Endothelial cell (in vitro differentiated cells): ENCODE measurements at regions not wholly inside any gene's neighbourhood (a gene's known extent, or its start where the extent isn't known, plus 50 kb on each side); places are given as distances from the start of the nearest gene placed in this dataset.
"Not testable (repeated sequence)": the region's sequence is repeated elsewhere in the genome, so short reads cannot be mapped to it uniquely, and the experiment has no call there.

ENCODE experiments used
- DNase-seq: peaks from one replicate; pipeline ENCODE4 v3.0.0; 2021; ENCODE audit warnings: low spot score
- H3K27ac Mint-ChIP-seq: one replicate; pipeline ENCODE4 v1.8.0; 2021; ENCODE audit warnings: mixed read lengths, inconsistent platforms; ENCODE audit not compliant: unreplicated experiment
- H3K27me3 Mint-ChIP-seq: one replicate; pipeline ENCODE4 v1.8.0; 2021; ENCODE audit warnings: mild to moderate bottlenecking, moderate library complexity, mixed read lengths, inconsistent platforms; ENCODE audit not compliant: unreplicated experiment
- H3K36me3 Mint-ChIP-seq: one replicate; pipeline ENCODE4 v1.8.0; 2021; ENCODE audit warnings: mild to moderate bottlenecking, low read depth, mixed read lengths, inconsistent platforms; ENCODE audit not compliant: unreplicated experiment
- H3K4me1 Mint-ChIP-seq: one replicate; pipeline ENCODE4 v1.8.0; 2021; ENCODE audit warnings: mild to moderate bottlenecking, mixed read lengths, inconsistent platforms; ENCODE audit not compliant: unreplicated experiment
- H3K4me3 Mint-ChIP-seq: one replicate; pipeline ENCODE4 v1.8.0; 2021; ENCODE audit warnings: mild to moderate bottlenecking, mixed read lengths, inconsistent platforms; ENCODE audit not compliant: unreplicated experiment
- H3K9me3 Mint-ChIP-seq: one replicate; pipeline ENCODE4 v1.8.0; 2021; ENCODE audit warnings: mixed read lengths, inconsistent platforms; ENCODE audit not compliant: unreplicated experiment
- CTCF ChIP-seq: fragments of 200-600 bp; sonication (generic); IDR thresholded peaks from one replicate; pipeline ENCODE4 v1.5.0; 2021; ENCODE audit warnings: antibody characterized with exemption; ENCODE audit not compliant: unreplicated experiment

GRCh38 chr20:52302736-52303135 is 111.2 kb upstream of the ZFP64 start:
- Mint-ChIP-seq H3K9me3 (no peaks in the 10 kb centered on the region), H3K36me3 (no peaks in the 10 kb centered on the region), H3K4me1 (no peaks in the 10 kb centered on the region), H3K27me3 (peaks cover 2% of the 10 kb centered on the region), H3K4me3 (no peak overlapping the region), H3K27ac (no peak overlapping the region)
- no peak for TF ChIP-seq CTCF
- no peak for DNase-seq

- not testable (repeated sequence) for H3K4me1 Mint-ChIP-seq, H3K9me3 Mint-ChIP-seq, DNase-seq, H3K4me3 Mint-ChIP-seq, H3K36me3 Mint-ChIP-seq, H3K27ac Mint-ChIP-seq, H3K27me3 Mint-ChIP-seq
These were observed 110.5 kb upstream of the ZFP64 start for GRCh38 chr20:52302051-52302450.

- H3K4me1 Mint-ChIP-seq = no peaks in the 10 kb centered on the region
- H3K4me3 Mint-ChIP-seq = no peak overlapping the region
These were observed 104.0 kb upstream of the ZFP64 start for GRCh38 chr20:52295556-52295955.

GRCh38 chr20:52294106-52294628 is 102.6 kb upstream of the ZFP64 start:
- Mint-ChIP-seq H3K36me3 (no peaks in the 10 kb centered on the region), H3K4me1 (no peaks in the 10 kb centered on the region), H3K4me3 (no peak overlapping the region), H3K27me3 (peaks cover 1% of the 10 kb centered on the region), H3K27ac (no peak overlapping the region), H3K9me3 (no peaks in the 10 kb centered on the region)
- DNase-seq = no peak
- TF ChIP-seq CTCF = no peak

More at GRCh38 chr20:52295556-52295955, 104.0 kb upstream of the ZFP64 start:
- no peak for DNase-seq
- Mint-ChIP-seq H3K27ac (no peak overlapping the region), H3K36me3 (no peaks in the 10 kb centered on the region), H3K9me3 (no peaks in the 10 kb centered on the region), H3K27me3 (peaks cover 1% of the 10 kb centered on the region)
- no peak for TF ChIP-seq CTCF

GRCh38 chr20:52291109-52291508 is 99.5 kb upstream of the ZFP64 start:
- H3K9me3 Mint-ChIP-seq = no peaks in the 10 kb centered on the region
- no peak for DNase-seq
- H3K27ac Mint-ChIP-seq = no peak overlapping the region
- peaks cover 1% of the 10 kb centered on the region for H3K27me3 Mint-ChIP-seq
- H3K4me1 Mint-ChIP-seq = no peaks in the 10 kb centered on the region
- no peaks in the 10 kb centered on the region for H3K36me3 Mint-ChIP-seq
- no peak for TF ChIP-seq CTCF
- H3K4me3 Mint-ChIP-seq = no peak overlapping the region
